ENCODE measurements at regions not wholly inside any gene's neighbourhood (a gene's known extent, or its start where the extent isn't known, plus 50 kb on each side); places are given as distances from the start of the nearest gene placed in this dataset.

GRCh38 chr22:49685116-49685515 is 142.6 kb downstream of the BRD1 start:
- TF ChIP-seq CTCF (conservative IDR thresholded peaks at IDR 0.05; ENCODE audit: low read depth in 2 of 2), result no peak
- TF ChIP-seq EZH2 (IDR thresholded peaks at IDR 0.05; ENCODE audit: low read depth, unreplicated experiment), result no peak
- TF ChIP-seq REST (IDR thresholded peaks at IDR 0.05; ENCODE audit: unreplicated experiment), result no peak
- no peak for TF ChIP-seq POLR2AphosphoS5 (IDR thresholded peaks at IDR 0.05; ENCODE audit: low read depth)
- no peak for TF ChIP-seq CREB1 (CRISPR knock-in tag; IDR thresholded peaks at IDR 0.05; ENCODE audit: low read depth)
- TF ChIP-seq ETS1 (IDR thresholded peaks at IDR 0.05), result no peak
- TF ChIP-seq EZH2phosphoT487 (IDR thresholded peaks at IDR 0.05; ENCODE audit: unreplicated experiment), result no peak

All from GM23338 (cell line).